ENCODE measurements at regions not wholly inside any gene's neighbourhood (a gene's known extent, or its start where the extent isn't known, plus 50 kb on each side); places are given as distances from the start of the nearest gene placed in this dataset.
A peak's percentile ranks its signal among the peaks of the same experiment; 100 is the strongest.

DNA sequence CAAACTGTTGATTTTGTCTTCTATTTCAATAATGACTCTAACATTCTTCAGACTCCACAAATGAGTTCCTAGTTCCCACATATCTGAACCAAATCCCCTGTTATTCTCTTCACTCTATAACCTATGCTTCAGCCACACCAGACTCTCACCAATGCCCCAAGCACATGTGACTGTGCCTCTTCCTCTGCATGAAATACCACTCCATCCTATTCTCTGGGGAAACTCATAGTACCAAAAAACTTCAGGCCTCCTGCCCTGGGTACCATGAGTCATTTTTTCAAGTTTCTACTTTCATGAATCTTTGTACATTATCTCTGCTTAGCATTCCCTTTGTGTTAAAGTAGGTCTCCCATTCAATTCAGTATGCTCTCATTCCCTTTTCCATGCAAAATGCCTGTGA is 353.2 kb downstream of the ZEB2 start:
- no peak for FAIRE-seq
- TF ChIP-seq POLR2AphosphoS5 (IDR thresholded peaks at IDR 0.05; ENCODE audit: low read depth, low read length) (no peak), POLR2A (IDR thresholded peaks at IDR 0.05; ENCODE audit: low read depth, low read length) (no peak), TAF1 (IDR thresholded peaks at IDR 0.05; ENCODE audit: borderline replicate concordance, low read depth, low read length) (no peak)
- no peak for DNase-seq (ENCODE audit: insufficient read length)

DNA sequence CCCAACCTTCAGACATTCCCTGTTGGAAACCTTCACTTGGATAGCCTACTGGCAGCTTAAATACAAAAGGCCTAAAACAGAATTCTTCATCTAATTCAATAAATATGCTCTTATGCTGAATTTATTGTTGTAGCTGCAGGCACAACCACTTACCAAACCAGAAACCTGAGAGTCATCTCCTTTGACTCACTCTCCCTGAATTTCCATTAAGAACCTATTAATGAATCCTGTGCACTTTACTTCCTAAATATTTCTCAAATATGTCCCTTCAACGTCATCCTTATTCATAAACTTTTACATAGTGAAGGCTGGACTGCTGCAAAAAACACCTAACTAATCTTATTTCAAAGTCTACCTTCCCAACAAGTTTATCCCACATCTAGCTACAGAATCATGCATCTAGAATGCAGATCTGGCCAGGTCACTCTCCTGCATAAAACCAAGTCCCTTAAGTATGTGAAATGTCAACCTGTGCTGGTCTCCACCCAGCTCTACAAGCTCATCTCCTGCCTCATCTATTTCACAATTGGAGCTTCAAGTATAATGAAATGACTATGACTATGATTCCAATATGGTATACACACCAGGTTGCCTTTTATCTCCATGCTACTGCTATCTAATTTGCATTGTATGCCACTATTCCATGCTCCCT is 354.2 kb downstream of the ZEB2 start:
- TF ChIP-seq TAF1 (IDR thresholded peaks at IDR 0.05; ENCODE audit: borderline replicate concordance, low read depth, low read length): no peak
- TF ChIP-seq POLR2A (IDR thresholded peaks at IDR 0.05; ENCODE audit: low read depth, low read length): no peak
- no peak for TF ChIP-seq POLR2AphosphoS5 (IDR thresholded peaks at IDR 0.05; ENCODE audit: low read depth, low read length)
- FAIRE-seq (no peak), DNase-seq (ENCODE audit: insufficient read length) (no peak)

GRCh38 chr2:144163592-144163991 is 356.3 kb downstream of the ZEB2 start:
- no peak for DNase-seq (ENCODE audit: insufficient read length)
- peak; percentile 56 for FAIRE-seq
- TF ChIP-seq POLR2AphosphoS5 (IDR thresholded peaks at IDR 0.05; ENCODE audit: low read depth, low read length): no peak
- no peak for TF ChIP-seq TAF1 (IDR thresholded peaks at IDR 0.05; ENCODE audit: borderline replicate concordance, low read depth, low read length)
- no peak for TF ChIP-seq POLR2A (IDR thresholded peaks at IDR 0.05; ENCODE audit: low read depth, low read length)

- DNase-seq (ENCODE audit: insufficient read length) (no peak), FAIRE-seq (peak; percentile 57)
- TF ChIP-seq TAF1 (IDR thresholded peaks at IDR 0.05; ENCODE audit: borderline replicate concordance, low read depth, low read length) (no peak), POLR2A (IDR thresholded peaks at IDR 0.05; ENCODE audit: low read depth, low read length) (no peak), POLR2AphosphoS5 (IDR thresholded peaks at IDR 0.05; ENCODE audit: low read depth, low read length) (no peak)
Measured at GRCh38 chr2:144162652-144163051, 357.3 kb downstream of the ZEB2 start.

GRCh38 chr2:144161061-144161460 is 358.9 kb downstream of the ZEB2 start:
- no peak for FAIRE-seq
- TF ChIP-seq POLR2A (IDR thresholded peaks at IDR 0.05; ENCODE audit: low read depth, low read length) (no peak), POLR2AphosphoS5 (IDR thresholded peaks at IDR 0.05; ENCODE audit: low read depth, low read length) (no peak), TAF1 (IDR thresholded peaks at IDR 0.05; ENCODE audit: borderline replicate concordance, low read depth, low read length) (no peak)
- DNase-seq (ENCODE audit: insufficient read length): no peak

GRCh38 chr2:144159240-144159639 is 360.7 kb downstream of the ZEB2 start:
- no peak for FAIRE-seq
- DNase-seq (ENCODE audit: insufficient read length): no peak
- TF ChIP-seq POLR2AphosphoS5 (IDR thresholded peaks at IDR 0.05; ENCODE audit: low read depth, low read length): no peak
- no peak for TF ChIP-seq POLR2A (IDR thresholded peaks at IDR 0.05; ENCODE audit: low read depth, low read length)
- no peak for TF ChIP-seq TAF1 (IDR thresholded peaks at IDR 0.05; ENCODE audit: borderline replicate concordance, low read depth, low read length)

GRCh38 chr2:144158096-144158495 is 361.8 kb downstream of the ZEB2 start:
- FAIRE-seq (peak; percentile 9), DNase-seq (ENCODE audit: insufficient read length) (no peak)
- no peak for TF ChIP-seq POLR2AphosphoS5 (IDR thresholded peaks at IDR 0.05; ENCODE audit: low read depth, low read length)
- TF ChIP-seq TAF1 (IDR thresholded peaks at IDR 0.05; ENCODE audit: borderline replicate concordance, low read depth, low read length): no peak
- TF ChIP-seq POLR2A (IDR thresholded peaks at IDR 0.05; ENCODE audit: low read depth, low read length): no peak

DNA sequence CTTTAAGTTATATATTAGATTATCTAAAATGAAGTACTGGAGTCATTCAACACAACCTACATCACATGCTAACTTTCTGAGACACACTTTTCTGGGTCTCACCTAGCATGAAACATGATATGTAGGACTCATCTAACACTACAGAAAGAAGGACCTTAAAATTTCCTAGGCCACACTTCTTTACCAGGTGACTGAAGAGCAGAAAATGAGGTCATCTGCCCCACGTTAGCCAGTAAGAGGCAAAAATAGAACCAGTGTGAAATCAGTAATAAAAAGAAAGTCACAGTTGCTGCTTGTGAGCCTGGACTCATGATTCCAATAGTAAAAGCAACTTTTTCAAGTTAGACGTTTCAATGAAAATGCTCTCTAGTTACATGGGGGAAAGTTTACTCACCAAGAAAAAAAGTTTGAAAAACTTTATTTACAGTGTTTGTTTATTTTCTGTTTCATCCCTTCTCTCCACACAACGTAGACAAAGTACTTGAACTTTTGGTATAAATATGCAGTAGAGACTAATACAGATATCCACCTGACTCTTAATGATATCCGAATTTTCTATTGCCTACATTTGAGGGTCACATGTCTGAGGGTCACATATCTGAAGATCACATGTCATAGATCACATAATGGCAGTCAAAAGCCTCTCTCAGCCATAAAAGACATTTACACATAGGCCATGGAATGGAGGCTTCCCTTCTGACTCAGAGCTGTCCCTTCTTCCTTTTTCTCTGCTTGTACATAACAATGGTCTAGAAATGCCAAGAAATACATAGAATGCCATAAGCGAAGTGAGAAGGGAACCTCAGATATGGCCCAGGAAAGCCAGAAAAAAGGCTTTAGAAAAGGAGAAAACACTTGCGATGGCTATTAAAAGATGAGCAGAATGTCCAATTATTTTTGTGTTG is 362.9 kb downstream of the ZEB2 start:
- FAIRE-seq (peak; percentile 38), DNase-seq (ENCODE audit: insufficient read length) (no peak)
- TF ChIP-seq TAF1 (IDR thresholded peaks at IDR 0.05; ENCODE audit: borderline replicate concordance, low read depth, low read length) (no peak), POLR2A (IDR thresholded peaks at IDR 0.05; ENCODE audit: low read depth, low read length) (no peak), POLR2AphosphoS5 (IDR thresholded peaks at IDR 0.05; ENCODE audit: low read depth, low read length) (no peak)

GRCh38 chr2:144154205-144154604 is 365.7 kb downstream of the ZEB2 start:
- no peak for FAIRE-seq
- TF ChIP-seq TAF1 (IDR thresholded peaks at IDR 0.05; ENCODE audit: borderline replicate concordance, low read depth, low read length): no peak
- TF ChIP-seq POLR2A (IDR thresholded peaks at IDR 0.05; ENCODE audit: low read depth, low read length): no peak
- no peak for TF ChIP-seq POLR2AphosphoS5 (IDR thresholded peaks at IDR 0.05; ENCODE audit: low read depth, low read length)

DNA sequence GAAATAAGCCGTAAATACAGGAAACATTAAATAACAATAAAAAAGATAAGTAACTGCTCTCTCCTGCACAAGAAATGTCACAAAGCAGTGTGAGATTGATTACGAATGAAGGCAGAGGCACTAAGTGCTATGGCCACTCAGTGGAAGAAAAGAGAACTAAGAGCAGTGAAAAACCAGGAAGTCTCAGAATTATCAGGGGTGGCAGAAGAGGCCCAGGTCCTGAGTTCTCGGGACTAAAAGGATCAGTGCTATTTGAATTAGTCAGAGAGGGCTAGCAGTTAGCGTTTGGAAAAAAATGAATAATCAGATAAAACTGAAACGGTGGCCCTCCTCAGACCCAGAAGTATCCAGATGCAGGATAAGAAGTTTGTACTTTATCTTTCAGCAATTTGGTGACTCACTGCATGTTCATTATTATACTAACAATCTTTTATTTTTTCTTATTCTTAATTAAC is 367.1 kb downstream of the ZEB2 start:
- DNase-seq (ENCODE audit: insufficient read length) (no peak), FAIRE-seq (no peak)
- TF ChIP-seq POLR2A (IDR thresholded peaks at IDR 0.05; ENCODE audit: low read depth, low read length): no peak
- no peak for TF ChIP-seq POLR2AphosphoS5 (IDR thresholded peaks at IDR 0.05; ENCODE audit: low read depth, low read length)

More at GRCh38 chr2:144154205-144154604, 365.7 kb downstream of the ZEB2 start:
- no peak for DNase-seq (ENCODE audit: insufficient read length)

GRCh38 chr2:144151851-144152250 is 368.1 kb downstream of the ZEB2 start:
- FAIRE-seq: no peak
- no peak for DNase-seq (ENCODE audit: insufficient read length)
- TF ChIP-seq POLR2A (IDR thresholded peaks at IDR 0.05; ENCODE audit: low read depth, low read length) (no peak), POLR2AphosphoS5 (IDR thresholded peaks at IDR 0.05; ENCODE audit: low read depth, low read length) (no peak), TAF1 (IDR thresholded peaks at IDR 0.05; ENCODE audit: borderline replicate concordance, low read depth, low read length) (no peak)

- DNase-seq (ENCODE audit: insufficient read length) (no peak), FAIRE-seq (no peak)
- TF ChIP-seq POLR2A (IDR thresholded peaks at IDR 0.05; ENCODE audit: low read depth, low read length) (no peak), TAF1 (IDR thresholded peaks at IDR 0.05; ENCODE audit: borderline replicate concordance, low read depth, low read length) (no peak), POLR2AphosphoS5 (IDR thresholded peaks at IDR 0.05; ENCODE audit: low read depth, low read length) (no peak)
Measured at GRCh38 chr2:144151405-144151804, 368.5 kb downstream of the ZEB2 start.
